SU-DHL-6 (cell line): ENCODE measurements at regions not wholly inside any gene's neighbourhood (a gene's known extent, or its start where the extent isn't known, plus 50 kb on each side); places are given as distances from the start of the nearest gene placed in this dataset.
"Not testable (repeated sequence)": the region's sequence is repeated elsewhere in the genome, so short reads cannot be mapped to it uniquely, and the experiment has no call there.

Experiments used
- H2AFZ ChIP-seq: fragments of 200-600 bp; sonication (generic); 2 replicates; pipeline ENCODE4 v1.6.1; 2014; ENCODE audit warnings: low read depth, mild to moderate bottlenecking, moderate library complexity, mixed read lengths, antibody characterized with exemption, low read length; ENCODE audit not compliant: severe bottlenecking
- H3F3A ChIP-seq: fragments of 200-600 bp; shearing (Covaris generic); 2 replicates; pipeline ENCODE4 v1.6.0; 2016; ENCODE audit warnings: antibody characterized with exemption, mild to moderate bottlenecking; ENCODE audit not compliant: insufficient read depth
- H3K27ac ChIP-seq: fragments of 200-600 bp; sonication (generic); 2 replicates; pipeline ENCODE4 v1.5.1; 2016; ENCODE audit warnings: low read depth, mild to moderate bottlenecking, low read length, moderate library complexity, mixed read lengths
- H3K27me3 ChIP-seq: fragments of 200-600 bp; sonication (generic), shearing (Covaris generic); 2 replicates; pipeline ENCODE4 v1.6.0; 2014; ENCODE audit warnings: mild to moderate bottlenecking, low read length
- H3K36me3 ChIP-seq: fragments of 200-600 bp; sonication (generic); 2 replicates; pipeline ENCODE4 v1.6.1; 2014; ENCODE audit warnings: mild to moderate bottlenecking, low read length, mixed read lengths
- H3K4me2 ChIP-seq: fragments of 300-600, 200-600 bp; shearing (Covaris generic), sonication (generic); 2 replicates; pipeline ENCODE4 v1.6.0; 2014; ENCODE audit warnings: low read length, low read depth, mild to moderate bottlenecking; ENCODE audit not compliant: poor library complexity, severe bottlenecking
- H3K4me3 ChIP-seq: fragments of 200-600 bp; sonication (generic); 2 replicates; pipeline ENCODE4 v1.5.1; 2014; ENCODE audit warnings: antibody characterized with exemption, low read length, mild to moderate bottlenecking, mixed read lengths; ENCODE audit not compliant: insufficient read depth, poor library complexity, severe bottlenecking
- H3K79me2 ChIP-seq: fragments of 200-600 bp; sonication (generic); 2 replicates; pipeline ENCODE4 v1.6.1; 2014; ENCODE audit warnings: mild to moderate bottlenecking, low read length, moderate library complexity; ENCODE audit not compliant: insufficient read depth
- H3K9ac ChIP-seq: fragments of 200-600 bp; sonication (generic); 2 replicates; pipeline ENCODE4 v1.7.0; 2014; ENCODE audit warnings: mild to moderate bottlenecking, low read length
- H3K9me2 ChIP-seq: fragments of 200-600 bp; sonication (generic); replicated peaks from 2 replicates; pipeline ENCODE4 v1.6.1; 2014; ENCODE audit warnings: low read length; ENCODE audit not compliant: insufficient read depth
- H3K9me3 ChIP-seq: fragments of 200-600 bp; sonication (generic); 2 replicates; pipeline ENCODE4 v1.6.1; 2014; ENCODE audit warnings: low read length, mixed read lengths; ENCODE audit not compliant: insufficient read depth
- H4K20me1 ChIP-seq: fragments of 200-600 bp; sonication (generic); 2 replicates; pipeline ENCODE4 v1.6.1; 2014; ENCODE audit warnings: low read depth, mild to moderate bottlenecking, antibody characterized with exemption, low read length, moderate library complexity, mixed read lengths
- EZH2phosphoT487 ChIP-seq: fragments of 200-600 bp; sonication (generic), shearing (Covaris generic); conservative IDR thresholded peaks from 2 replicates; pipeline ENCODE4 v1.6.1; 2018; ENCODE audit warnings: mild to moderate bottlenecking, antibody characterized with exemption, low read length, moderate library complexity, mixed read lengths
- TF ChIP-seq, protein P1 (sequence below): fragments of 200-600 bp; sonication (generic); IDR thresholded peaks from one replicate; pipeline ENCODE4 v1.5.1; 2017; ENCODE audit warnings: antibody characterized with exemption, mild to moderate bottlenecking, low read length, moderate library complexity; ENCODE audit not compliant: insufficient read depth, poor library complexity, severe bottlenecking

GRCh38 chr7:29684787-29685650, 121.3 kb upstream of the WIPF3 start:
- no peaks in the 10 kb centered on the region for H4K20me1 ChIP-seq
- H3K4me2 ChIP-seq, result peak overlapping the region; percentile 69
- no peaks in the 10 kb centered on the region for H3K9me3 ChIP-seq
- peak overlapping the region; percentile 70 for H2AFZ ChIP-seq
- H3K27me3 ChIP-seq, result no peaks in the 10 kb centered on the region
- H3K9ac ChIP-seq, result peak overlapping the region; percentile 44
- no peaks in the 10 kb centered on the region for H3K36me3 ChIP-seq
- TF ChIP-seq, protein P1, sequence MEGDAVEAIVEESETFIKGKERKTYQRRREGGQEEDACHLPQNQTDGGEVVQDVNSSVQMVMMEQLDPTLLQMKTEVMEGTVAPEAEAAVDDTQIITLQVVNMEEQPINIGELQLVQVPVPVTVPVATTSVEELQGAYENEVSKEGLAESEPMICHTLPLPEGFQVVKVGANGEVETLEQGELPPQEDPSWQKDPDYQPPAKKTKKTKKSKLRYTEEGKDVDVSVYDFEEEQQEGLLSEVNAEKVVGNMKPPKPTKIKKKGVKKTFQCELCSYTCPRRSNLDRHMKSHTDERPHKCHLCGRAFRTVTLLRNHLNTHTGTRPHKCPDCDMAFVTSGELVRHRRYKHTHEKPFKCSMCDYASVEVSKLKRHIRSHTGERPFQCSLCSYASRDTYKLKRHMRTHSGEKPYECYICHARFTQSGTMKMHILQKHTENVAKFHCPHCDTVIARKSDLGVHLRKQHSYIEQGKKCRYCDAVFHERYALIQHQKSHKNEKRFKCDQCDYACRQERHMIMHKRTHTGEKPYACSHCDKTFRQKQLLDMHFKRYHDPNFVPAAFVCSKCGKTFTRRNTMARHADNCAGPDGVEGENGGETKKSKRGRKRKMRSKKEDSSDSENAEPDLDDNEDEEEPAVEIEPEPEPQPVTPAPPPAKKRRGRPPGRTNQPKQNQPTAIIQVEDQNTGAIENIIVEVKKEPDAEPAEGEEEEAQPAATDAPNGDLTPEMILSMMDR, result no peak
- TF ChIP-seq EZH2phosphoT487, result no peak
- H3K9me2 ChIP-seq, result no peaks in the 10 kb centered on the region
- H3K79me2 ChIP-seq, result no peaks in the 10 kb centered on the region
- H3K27ac ChIP-seq, result no peak overlapping the region
- H3F3A ChIP-seq, result no peaks in the 10 kb centered on the region
- peak overlapping the region; percentile 58 for H3K4me3 ChIP-seq

- not testable (repeated sequence) for H3F3A ChIP-seq, H3K36me3 ChIP-seq, H3K27me3 ChIP-seq, H3K9me3 ChIP-seq, H3K9me2 ChIP-seq, H3K27ac ChIP-seq, H4K20me1 ChIP-seq, H3K79me2 ChIP-seq
- Histone ChIP-seq H3K9ac (peak overlapping the region; percentile 44), H3K4me3 (peak overlapping the region; percentile 58), H2AFZ (peak overlapping the region; percentile 70), H3K4me2 (peak overlapping the region; percentile 69)
Measured at GRCh38 chr7:29685651-29686271, 120.5 kb upstream of the WIPF3 start.

GRCh38 chr7:29690510-29690909, 115.8 kb upstream of the WIPF3 start:
- H3K27me3 ChIP-seq, H2AFZ ChIP-seq, H3K4me3 ChIP-seq, H4K20me1 ChIP-seq, H3K27ac ChIP-seq, H3F3A ChIP-seq, H3K9me3 ChIP-seq, H3K4me2 ChIP-seq, H3K9ac ChIP-seq, H3K79me2 ChIP-seq, H3K9me2 ChIP-seq, H3K36me3 ChIP-seq: not testable (repeated sequence)

- H3K9me2 ChIP-seq, H4K20me1 ChIP-seq, H3K9me3 ChIP-seq, H3K4me3 ChIP-seq, H3K27ac ChIP-seq, H2AFZ ChIP-seq, H3K36me3 ChIP-seq, H3K4me2 ChIP-seq, H3F3A ChIP-seq, H3K79me2 ChIP-seq, H3K27me3 ChIP-seq, H3K9ac ChIP-seq: not testable (repeated sequence)
Measured at GRCh38 chr7:29696402-29696801, 109.9 kb upstream of the WIPF3 start.

DNA sequence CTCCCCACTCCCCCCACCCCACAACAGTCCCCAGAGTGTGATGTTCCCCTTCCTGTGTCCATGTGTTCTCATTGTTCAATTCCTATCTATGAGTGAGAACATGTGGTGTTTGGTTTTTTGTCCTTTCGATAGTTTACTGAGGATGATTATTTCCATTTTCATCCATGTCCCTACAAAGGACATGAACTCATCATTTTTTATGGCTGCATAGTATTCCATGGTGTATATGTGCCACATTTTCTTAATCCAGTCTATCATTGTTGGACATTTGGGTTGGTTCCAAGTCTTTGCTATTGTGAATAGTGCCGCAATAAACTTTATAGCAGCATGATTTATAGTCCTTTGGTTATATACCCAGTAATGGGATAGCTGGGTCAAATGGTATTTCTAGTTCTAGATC, 106.6 kb upstream of the WIPF3 start:
- H3K9me3 ChIP-seq, H3F3A ChIP-seq, H3K79me2 ChIP-seq, H3K4me3 ChIP-seq, H2AFZ ChIP-seq, H4K20me1 ChIP-seq, H3K27me3 ChIP-seq, H3K9ac ChIP-seq, H3K27ac ChIP-seq, H3K36me3 ChIP-seq, H3K4me2 ChIP-seq, H3K9me2 ChIP-seq: not testable (repeated sequence)

GRCh38 chr7:29701540-29701939, 104.8 kb upstream of the WIPF3 start:
- H3K36me3 ChIP-seq, H3K27ac ChIP-seq, H3K9me2 ChIP-seq: not testable (repeated sequence)

GRCh38 chr7:29703830-29704229, 102.5 kb upstream of the WIPF3 start:
- not testable (repeated sequence) for H2AFZ ChIP-seq, H3K9ac ChIP-seq, H3K27ac ChIP-seq, H3K9me2 ChIP-seq, H3K9me3 ChIP-seq, H3K36me3 ChIP-seq, H3K79me2 ChIP-seq, H3K4me3 ChIP-seq, H3K27me3 ChIP-seq, H3K4me2 ChIP-seq, H3F3A ChIP-seq, H4K20me1 ChIP-seq

More at GRCh38 chr7:29701540-29701939, 104.8 kb upstream of the WIPF3 start:
- not testable (repeated sequence) for H3K79me2 ChIP-seq, H3K9ac ChIP-seq, H3K27me3 ChIP-seq, H3K9me3 ChIP-seq, H3K4me3 ChIP-seq, H4K20me1 ChIP-seq, H3K4me2 ChIP-seq, H2AFZ ChIP-seq, H3F3A ChIP-seq
